ENCODE measurements at regions not wholly inside any gene's neighbourhood (a gene's known extent, or its start where the extent isn't known, plus 50 kb on each side); places are given as distances from the start of the nearest gene placed in this dataset.

GRCh38 chr3:28860307-28860706 lies 420.6 kb upstream of the RBMS3 start:
- TF ChIP-seq CTCF (IDR thresholded peaks at IDR 0.05 in 2 of 3, conservative IDR thresholded peaks at IDR 0.05 in 1 of 3; ENCODE audit: borderline replicate concordance in 1 of 3, insufficient read depth in 1 of 3, low read depth in 2 of 3, low read length in 2 of 3) (no peak), EZH2 (IDR thresholded peaks at IDR 0.05) (no peak), POLR2AphosphoS5 (IDR thresholded peaks at IDR 0.05; ENCODE audit: low read depth, low read length) (no peak)

All from HCT116 (cell line).